WTC11 (cell line): ENCODE measurements at regions not wholly inside any gene's neighbourhood (a gene's known extent, or its start where the extent isn't known, plus 50 kb on each side); places are given as distances from the start of the nearest gene placed in this dataset.
A peak's percentile ranks its signal among the peaks of the same experiment; 100 is the strongest.

Experiments
- ATAC-seq: fragments of 200-7000 bp; cut with Tn5 transposase; 2 replicates; pipeline ENCODE4 v1.10.0; 2021; ENCODE audit warnings: mild to moderate bottlenecking, moderate library complexity
- CTCF ChIA-PET: fragments of 300-600 bp; sonication (Branson Sonifier 250); formaldehyde crosslinking; loops from one replicate; lab custom pipeline; 2021; ENCODE audit warnings: antibody characterized with exemption; lab: Charles Lee
- POLR2A ChIA-PET: fragments of 350-600 bp; sonication (Branson Sonifier 250); formaldehyde crosslinking; loops from one replicate; lab custom pipeline; 2021; ENCODE audit warnings: antibody characterized with exemption; lab: Charles Lee
- DNase-seq: peaks from one replicate; pipeline ENCODE4 v3.0.0; 2021; ENCODE audit warnings: low spot score
- H3K27ac Mint-ChIP-seq: 2 replicates; pipeline ENCODE4 v1.8.0; 2021; ENCODE audit warnings: mixed read lengths
- H3K27me3 Mint-ChIP-seq: 2 replicates; pipeline ENCODE4 v1.8.0; 2021; ENCODE audit warnings: low read depth, mild to moderate bottlenecking, moderate library complexity, mixed read lengths
- H3K36me3 Mint-ChIP-seq: 2 replicates; pipeline ENCODE4 v1.8.0; 2021; ENCODE audit warnings: mixed read lengths
- H3K4me1 Mint-ChIP-seq: 2 replicates; pipeline ENCODE4 v1.8.0; 2022; ENCODE audit warnings: mixed read lengths
- H3K4me3 Mint-ChIP-seq: 2 replicates; pipeline ENCODE4 v1.8.0; 2021; ENCODE audit warnings: mild to moderate bottlenecking, moderate library complexity, mixed read lengths
- H3K9me3 Mint-ChIP-seq: 2 replicates; pipeline ENCODE4 v1.8.0; 2021; ENCODE audit warnings: mixed read lengths
- ATF1 ChIP-seq: sonication (generic); formaldehyde crosslinking; IDR thresholded peaks from 2 replicates; pipeline ENCODE4 v1.8.1; 2023; ENCODE audit warnings: mild to moderate bottlenecking, moderate library complexity, missing genetic modification reagents
- CBFB ChIP-seq: sonication (generic); formaldehyde crosslinking; IDR thresholded peaks from 2 replicates; pipeline ENCODE4 v1.8.1; 2022; ENCODE audit warnings: mild to moderate bottlenecking, low read depth, missing genetic modification reagents
- CTCF ChIP-seq: fragments of 200-600 bp; IDR thresholded peaks from 2 replicates; pipeline ENCODE4 v1.8.0; 2022; ENCODE audit warnings: antibody characterized with exemption
- ETV6 ChIP-seq: sonication (generic); formaldehyde crosslinking; IDR thresholded peaks from 2 replicates; pipeline ENCODE4 v1.8.1; 2022; ENCODE audit warnings: mild to moderate bottlenecking, missing genetic modification reagents
- GABPB1 ChIP-seq: sonication (generic); formaldehyde crosslinking; IDR thresholded peaks from 2 replicates; pipeline ENCODE4 v1.8.1; 2023; ENCODE audit warnings: mild to moderate bottlenecking, missing genetic modification reagents
- HMGA2 ChIP-seq: fragments of 250-450 bp; sonication (Bioruptor Pico); IDR thresholded peaks from 2 replicates; pipeline ENCODE4 v1.4.0; 2021; ENCODE audit warnings: mild to moderate bottlenecking, moderate library complexity
- HMGXB4 ChIP-seq: sonication (generic); formaldehyde crosslinking; IDR thresholded peaks from 2 replicates; pipeline ENCODE4 v1.8.1; 2023; ENCODE audit warnings: mild to moderate bottlenecking, moderate library complexity, missing genetic modification reagents
- MXD4 ChIP-seq: fragments of 250-450 bp; sonication (Bioruptor Pico); IDR thresholded peaks from 2 replicates; pipeline ENCODE4 v1.8.0; 2021; ENCODE audit warnings: mild to moderate bottlenecking, moderate library complexity, borderline replicate concordance
- OVOL2 ChIP-seq: fragments of 250-450 bp; sonication (Bioruptor Pico); IDR thresholded peaks from 2 replicates; pipeline ENCODE4 v1.9.0; 2021; ENCODE audit warnings: mild to moderate bottlenecking, borderline replicate concordance
- SOX15 ChIP-seq: fragments of 250-450 bp; sonication (Bioruptor Pico); IDR thresholded peaks from 2 replicates; pipeline ENCODE4 v1.9.0; 2021; ENCODE audit warnings: mild to moderate bottlenecking
- ZNF121 ChIP-seq: sonication (generic); formaldehyde crosslinking; IDR thresholded peaks from 2 replicates; pipeline ENCODE4 v1.8.0; 2023; ENCODE audit warnings: missing genetic modification reagents
- ZNF263 ChIP-seq: sonication (generic); formaldehyde crosslinking; IDR thresholded peaks from 2 replicates; pipeline ENCODE4 v1.8.1; 2022; ENCODE audit warnings: low read depth, mild to moderate bottlenecking, moderate library complexity, missing genetic modification reagents
- ZNF317 ChIP-seq: sonication (generic); formaldehyde crosslinking; IDR thresholded peaks from 2 replicates; pipeline ENCODE4 v1.8.1; 2023; ENCODE audit warnings: low read depth, mild to moderate bottlenecking, moderate library complexity, missing genetic modification reagents, borderline replicate concordance
- TF ChIP-seq, protein P1 (sequence below): fragments of 250-450 bp; sonication (Bioruptor Pico); conservative IDR thresholded peaks from 2 replicates; pipeline ENCODE4 v1.9.0; 2021; ENCODE audit warnings: mild to moderate bottlenecking
- TF ChIP-seq, protein P2 (sequence below): sonication (generic); formaldehyde crosslinking; IDR thresholded peaks from 2 replicates; pipeline ENCODE4 v1.8.1; 2022; ENCODE audit warnings: mild to moderate bottlenecking, moderate library complexity, missing genetic modification reagents
- TF ChIP-seq, protein P3 (sequence below): sonication (generic); formaldehyde crosslinking; IDR thresholded peaks from 2 replicates; pipeline ENCODE4 v1.8.1; 2023; ENCODE audit warnings: mild to moderate bottlenecking, missing genetic modification reagents

GRCh38 chr20:57108218-57108617 lies 158.2 kb downstream of the BMP7 start:
- TF ChIP-seq, protein P1, sequence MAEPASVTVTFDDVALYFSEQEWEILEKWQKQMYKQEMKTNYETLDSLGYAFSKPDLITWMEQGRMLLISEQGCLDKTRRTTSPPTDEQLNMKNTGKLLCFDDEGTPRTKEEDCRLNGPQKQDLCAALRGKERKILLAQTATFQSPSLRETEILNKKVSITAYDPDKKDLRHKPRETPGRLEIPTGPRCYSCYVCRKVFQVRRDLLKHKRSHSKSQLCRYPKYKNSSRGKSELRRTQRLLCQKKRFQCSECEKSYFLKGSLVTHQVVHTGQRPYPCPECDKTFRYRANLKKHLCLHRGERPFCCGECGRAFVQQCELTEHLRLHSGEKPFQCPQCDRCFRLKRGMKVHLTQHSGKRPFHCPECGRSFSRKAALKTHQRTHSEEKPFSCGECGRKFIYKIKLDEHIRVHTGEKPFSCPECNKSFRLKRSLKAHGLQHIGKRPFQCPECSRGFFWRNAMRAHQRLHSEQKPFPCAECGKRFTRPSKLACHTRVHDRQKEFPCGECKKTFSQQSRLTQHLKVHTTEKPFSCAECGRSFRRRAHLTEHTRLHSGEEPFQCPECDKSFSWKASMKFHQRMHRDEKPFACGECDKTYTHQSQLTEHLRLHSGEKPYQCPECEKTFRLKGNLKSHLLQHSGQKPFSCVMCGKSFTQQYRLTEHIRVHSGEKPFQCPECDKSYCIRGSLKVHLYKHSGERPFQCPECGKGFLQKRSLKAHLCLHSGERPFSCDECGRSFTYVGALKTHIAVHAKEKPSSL (CRISPR knock-in tag): no peak
- TF ChIP-seq ZNF121 (CRISPR knock-in tag) (no peak), OVOL2 (CRISPR knock-in tag) (no peak), ATF1 (no peak), ZNF317 (CRISPR knock-in tag) (no peak), CBFB (CRISPR knock-in tag) (no peak), HMGA2 (CRISPR knock-in tag) (no peak), MXD4 (CRISPR knock-in tag) (no peak), HMGXB4 (CRISPR knock-in tag) (no peak), ETV6 (no peak), CTCF (no peak), SOX15 (CRISPR knock-in tag) (no peak), ZNF263 (CRISPR knock-in tag) (no peak)
- TF ChIP-seq, protein P2, sequence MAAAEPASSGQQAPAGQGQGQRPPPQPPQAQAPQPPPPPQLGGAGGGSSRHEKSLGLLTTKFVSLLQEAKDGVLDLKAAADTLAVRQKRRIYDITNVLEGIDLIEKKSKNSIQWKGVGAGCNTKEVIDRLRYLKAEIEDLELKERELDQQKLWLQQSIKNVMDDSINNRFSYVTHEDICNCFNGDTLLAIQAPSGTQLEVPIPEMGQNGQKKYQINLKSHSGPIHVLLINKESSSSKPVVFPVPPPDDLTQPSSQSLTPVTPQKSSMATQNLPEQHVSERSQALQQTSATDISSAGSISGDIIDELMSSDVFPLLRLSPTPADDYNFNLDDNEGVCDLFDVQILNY (CRISPR knock-in tag): no peak
- TF ChIP-seq, all 79 proteins: peak for 0
- H3K36me3 Mint-ChIP-seq: no peaks in the 10 kb centered on the region
- H3K9me3 Mint-ChIP-seq: no peaks in the 10 kb centered on the region
- POLR2A ChIA-PET: no interaction called here
- ATAC-seq (no peak), DNase-seq (no peak)
- H3K4me1 Mint-ChIP-seq: no peaks in the 10 kb centered on the region
- no peak overlapping the region for H3K4me3 Mint-ChIP-seq
- no peak overlapping the region for H3K27ac Mint-ChIP-seq
- CTCF ChIA-PET: interaction anchor here (0.9 to 3.1 kb wide), 9 partner anchors 9 to 250 kb away, joined by 3 to 16 read pairs (median 4); no protein-coding TSS in a partner anchor
- H3K27me3 Mint-ChIP-seq: no peaks in the 10 kb centered on the region

GRCh38 chr20:57108742-57109570 lies 157.5 kb downstream of the BMP7 start:
- no peaks in the 10 kb centered on the region for H3K27me3 Mint-ChIP-seq
- ChIA-PET POLR2A (no interaction called here), CTCF (interaction anchor here (0.7 to 3.1 kb wide), 14 partner anchors 8 to 249 kb away, joined by 3 to 18 read pairs (median 4); partner anchors contain the start of gene SPO11)
- ATAC-seq (peak; percentile 85), DNase-seq (no peak)
- no peaks in the 10 kb centered on the region for H3K4me1 Mint-ChIP-seq
- H3K9me3 Mint-ChIP-seq: no peaks in the 10 kb centered on the region
- H3K4me3 Mint-ChIP-seq: no peak overlapping the region
- TF ChIP-seq, protein P3, sequence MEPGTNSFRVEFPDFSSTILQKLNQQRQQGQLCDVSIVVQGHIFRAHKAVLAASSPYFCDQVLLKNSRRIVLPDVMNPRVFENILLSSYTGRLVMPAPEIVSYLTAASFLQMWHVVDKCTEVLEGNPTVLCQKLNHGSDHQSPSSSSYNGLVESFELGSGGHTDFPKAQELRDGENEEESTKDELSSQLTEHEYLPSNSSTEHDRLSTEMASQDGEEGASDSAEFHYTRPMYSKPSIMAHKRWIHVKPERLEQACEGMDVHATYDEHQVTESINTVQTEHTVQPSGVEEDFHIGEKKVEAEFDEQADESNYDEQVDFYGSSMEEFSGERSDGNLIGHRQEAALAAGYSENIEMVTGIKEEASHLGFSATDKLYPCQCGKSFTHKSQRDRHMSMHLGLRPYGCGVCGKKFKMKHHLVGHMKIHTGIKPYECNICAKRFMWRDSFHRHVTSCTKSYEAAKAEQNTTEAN (CRISPR knock-in tag): no peak
- 0 out of 2 replicates have a peak, but pooled peaks have one; percentile 12 for TF ChIP-seq GABPB1 (CRISPR knock-in tag)
- H3K27ac Mint-ChIP-seq: 0 out of 2 replicates have a peak overlapping the region, but pooled peaks have one; percentile 45
- H3K36me3 Mint-ChIP-seq: no peaks in the 10 kb centered on the region
